ENCODE measurements at regions not wholly inside any gene's neighbourhood (a gene's known extent, or its start where the extent isn't known, plus 50 kb on each side); places are given as distances from the start of the nearest gene placed in this dataset.
"Not testable (repeated sequence)": the region's sequence is repeated elsewhere in the genome, so short reads cannot be mapped to it uniquely, and the experiment has no call there.

GRCh38 chr3:144482876-144483275 is 511.3 kb downstream of the DIPK2A start:
- no peak overlapping the region for H3K4me3 ChIP-seq (ENCODE audit: control insufficient read depth, low read depth, low read length)
- DNase-seq (ENCODE audit: low read depth): no peak
- no peak for TF ChIP-seq CTCF (conservative IDR thresholded peaks at IDR 0.05; ENCODE audit: control insufficient read depth, insufficient read depth, low read depth, low read length)

GRCh38 chr3:144487011-144487410 is 515.4 kb downstream of the DIPK2A start:
- DNase-seq (ENCODE audit: low read depth): no peak
- no peak for TF ChIP-seq CTCF (conservative IDR thresholded peaks at IDR 0.05; ENCODE audit: control insufficient read depth, insufficient read depth, low read depth, low read length)
- no peak overlapping the region for H3K4me3 ChIP-seq (ENCODE audit: control insufficient read depth, low read depth, low read length)

- no peak overlapping the region for H3K4me3 ChIP-seq (ENCODE audit: control insufficient read depth, low read depth, low read length)
- TF ChIP-seq CTCF (conservative IDR thresholded peaks at IDR 0.05; ENCODE audit: control insufficient read depth, insufficient read depth, low read depth, low read length): no peak
- DNase-seq (ENCODE audit: low read depth): no peak
Observed at GRCh38 chr3:144488927-144489326, 517.3 kb downstream of the DIPK2A start.

GRCh38 chr3:144491333-144491732 is 519.7 kb downstream of the DIPK2A start:
- no peak overlapping the region for H3K4me3 ChIP-seq (ENCODE audit: control insufficient read depth, low read depth, low read length)
- DNase-seq (ENCODE audit: low read depth): no peak

GRCh38 chr3:144494651-144495050 is 523.0 kb downstream of the DIPK2A start:
- not testable (repeated sequence) for H3K4me3 ChIP-seq (ENCODE audit: control insufficient read depth, low read depth, low read length); DNase-seq (ENCODE audit: low read depth)

More at GRCh38 chr3:144491333-144491732, 519.7 kb downstream of the DIPK2A start:
- no peak for TF ChIP-seq CTCF (conservative IDR thresholded peaks at IDR 0.05; ENCODE audit: control insufficient read depth, insufficient read depth, low read depth, low read length)

- DNase-seq (ENCODE audit: low read depth): no peak
- H3K4me3 ChIP-seq (ENCODE audit: control insufficient read depth, low read depth, low read length): no peak overlapping the region
- TF ChIP-seq CTCF (conservative IDR thresholded peaks at IDR 0.05; ENCODE audit: control insufficient read depth, insufficient read depth, low read depth, low read length): no peak
Observed at GRCh38 chr3:144496141-144496835, 524.7 kb downstream of the DIPK2A start.

GRCh38 chr3:144497452-144497851 is 525.8 kb downstream of the DIPK2A start:
- no peak for DNase-seq (ENCODE audit: low read depth)
- H3K4me3 ChIP-seq (ENCODE audit: control insufficient read depth, low read depth, low read length): no peak overlapping the region
- no peak for TF ChIP-seq CTCF (conservative IDR thresholded peaks at IDR 0.05; ENCODE audit: control insufficient read depth, insufficient read depth, low read depth, low read length)
